Adipocyte (in vitro differentiated cells): ENCODE measurements at regions not wholly inside any gene's neighbourhood (a gene's known extent, or its start where the extent isn't known, plus 50 kb on each side); places are given as distances from the start of the nearest gene placed in this dataset.

ENCODE experiments used
- DNase-seq: peaks from one replicate; pipeline ENCODE4 v3.0.0-alpha.2; 2015; ENCODE audit warnings: low read depth
- H3K27me3 ChIP-seq: replicated peaks from 2 replicates; pipeline ENCODE4 v1.7.0; 2013; ENCODE audit warnings: mild to moderate bottlenecking, low read length, moderate library complexity; ENCODE audit not compliant: control insufficient read depth, insufficient read depth
- H3K36me3 ChIP-seq: 2 replicates; pipeline ENCODE4 v1.7.0; 2013; ENCODE audit warnings: low read length, mild to moderate bottlenecking, moderate library complexity; ENCODE audit not compliant: control insufficient read depth, insufficient read depth, severe bottlenecking
- H3K4me1 ChIP-seq: 2 replicates; pipeline ENCODE4 v1.7.0; 2013; ENCODE audit warnings: mild to moderate bottlenecking, low read length, moderate library complexity; ENCODE audit not compliant: control insufficient read depth, insufficient read depth
- H3K4me3 ChIP-seq: 2 replicates; pipeline ENCODE4 v1.7.0; 2013; ENCODE audit warnings: mild to moderate bottlenecking, low read length, moderate library complexity
- H3K9ac ChIP-seq: 2 replicates; pipeline ENCODE4 v1.7.0; 2013; ENCODE audit warnings: mild to moderate bottlenecking, low read length, moderate library complexity
- H3K9me3 ChIP-seq: 2 replicates; pipeline ENCODE4 v1.7.0; 2013; ENCODE audit warnings: mild to moderate bottlenecking, low read length, moderate library complexity; ENCODE audit not compliant: control insufficient read depth

DNA sequence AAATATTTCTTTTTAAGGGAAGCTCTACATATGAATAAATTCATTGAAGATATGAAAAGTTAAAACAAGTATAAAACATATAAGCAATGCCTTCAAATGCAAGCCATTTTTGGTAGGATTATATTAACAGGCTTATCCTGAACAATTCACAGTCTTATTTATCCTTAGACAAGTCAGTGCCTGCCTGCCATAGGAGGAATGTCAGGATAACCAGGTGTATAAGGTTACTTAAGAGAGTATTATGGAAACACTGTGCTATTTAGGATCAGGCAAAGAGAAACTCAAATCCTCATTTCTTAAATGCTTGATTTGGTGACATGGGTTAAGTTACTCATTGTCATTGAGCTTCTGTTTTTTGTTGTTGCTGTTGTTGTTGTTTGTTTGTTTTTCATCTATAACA lies 2029.9 kb upstream of the AGA start:
- DNase-seq: no peak
- no peaks in the 10 kb centered on the region for H3K27me3 ChIP-seq
- no peak overlapping the region for H3K4me3 ChIP-seq
- H3K4me1 ChIP-seq: no peaks in the 10 kb centered on the region
- H3K9ac ChIP-seq: no peak overlapping the region
- no peaks in the 10 kb centered on the region for H3K9me3 ChIP-seq
- H3K36me3 ChIP-seq: no peaks in the 10 kb centered on the region

DNA sequence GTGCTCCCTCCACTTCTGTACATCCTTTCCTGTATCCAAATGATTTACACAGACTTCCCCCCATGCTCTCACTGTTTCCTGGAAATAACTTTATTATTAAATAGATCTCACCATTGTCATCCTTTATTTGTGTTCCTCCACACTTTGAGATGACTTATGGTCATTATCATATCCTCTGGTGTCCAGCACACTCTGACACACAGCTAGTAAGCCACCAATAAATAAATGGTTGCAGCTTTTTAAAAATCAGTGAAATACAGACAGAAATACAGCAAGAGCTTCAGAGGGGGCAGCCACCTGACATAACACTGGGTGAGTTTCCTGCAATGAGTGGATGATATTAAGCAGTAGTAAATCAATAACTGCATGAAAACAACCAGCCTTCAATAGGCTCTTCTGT lies 2036.4 kb upstream of the AGA start:
- Histone ChIP-seq H3K4me3 (no peak overlapping the region), H3K36me3 (no peaks in the 10 kb centered on the region), H3K9ac (no peak overlapping the region), H3K27me3 (no peaks in the 10 kb centered on the region), H3K9me3 (no peaks in the 10 kb centered on the region), H3K4me1 (no peaks in the 10 kb centered on the region)
- no peak for DNase-seq

DNA sequence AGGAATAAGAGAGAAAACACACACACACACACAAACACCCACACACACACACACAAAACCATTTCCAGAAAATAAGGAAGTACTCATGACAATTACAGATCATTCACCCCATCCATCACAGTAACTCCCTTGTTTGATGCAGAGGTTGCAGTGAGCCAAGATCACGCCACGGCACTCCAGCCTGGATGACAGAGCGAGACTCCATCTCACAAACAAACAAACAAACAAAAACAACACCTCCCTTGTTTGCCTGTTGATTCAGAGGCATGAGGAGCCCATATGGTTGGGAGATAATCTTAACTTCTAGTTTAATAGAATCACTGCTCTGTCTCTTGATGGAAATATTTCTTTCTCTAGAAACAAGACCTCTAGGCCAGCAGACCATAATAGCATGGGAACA lies 2043.5 kb upstream of the AGA start:
- Histone ChIP-seq H3K4me3 (no peak overlapping the region), H3K4me1 (no peaks in the 10 kb centered on the region), H3K9ac (no peak overlapping the region), H3K36me3 (no peaks in the 10 kb centered on the region), H3K27me3 (no peaks in the 10 kb centered on the region), H3K9me3 (peaks cover 3% of the 10 kb centered on the region)
- DNase-seq: no peak

DNA sequence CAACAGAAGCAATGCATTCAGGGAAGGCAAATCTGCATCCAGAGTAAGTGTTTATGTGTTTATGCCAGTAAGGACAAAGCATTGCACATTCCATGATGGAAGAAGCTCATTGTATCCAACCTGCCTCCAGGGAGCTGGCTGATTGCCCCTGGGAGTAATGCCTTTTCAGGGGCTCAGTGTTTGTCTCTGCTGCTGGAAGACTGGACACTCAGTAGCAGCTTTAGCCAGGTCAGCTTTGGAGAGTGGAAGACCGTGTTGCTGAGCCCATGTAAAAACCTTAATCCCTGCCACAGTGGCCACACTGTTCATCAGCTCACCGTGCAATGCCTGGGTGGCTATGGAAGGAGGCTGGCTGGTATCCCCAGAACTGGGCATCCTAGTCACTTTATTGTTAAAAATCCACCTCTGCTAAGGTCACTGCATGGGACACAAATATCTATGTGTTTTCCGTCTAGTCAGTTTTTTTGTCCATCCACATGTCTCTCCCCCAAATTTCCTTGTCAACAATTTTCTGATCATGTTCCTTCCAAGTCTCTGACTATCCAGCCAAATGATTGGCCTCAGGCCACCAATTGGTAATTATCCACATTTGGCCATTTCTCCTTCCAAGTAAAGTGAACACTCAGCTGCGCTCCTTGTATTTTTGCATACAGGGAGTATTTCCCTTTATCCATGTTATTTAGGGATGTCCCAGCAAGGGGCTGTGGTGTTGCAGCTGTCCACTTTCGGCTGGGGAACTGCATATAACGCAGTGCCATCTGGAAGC lies 2044.5 kb upstream of the AGA start:
- no peak for DNase-seq
- Histone ChIP-seq H3K36me3 (no peaks in the 10 kb centered on the region), H3K9ac (no peak overlapping the region), H3K4me1 (no peaks in the 10 kb centered on the region), H3K27me3 (no peaks in the 10 kb centered on the region), H3K9me3 (peaks cover 3% of the 10 kb centered on the region), H3K4me3 (no peak overlapping the region)

DNA sequence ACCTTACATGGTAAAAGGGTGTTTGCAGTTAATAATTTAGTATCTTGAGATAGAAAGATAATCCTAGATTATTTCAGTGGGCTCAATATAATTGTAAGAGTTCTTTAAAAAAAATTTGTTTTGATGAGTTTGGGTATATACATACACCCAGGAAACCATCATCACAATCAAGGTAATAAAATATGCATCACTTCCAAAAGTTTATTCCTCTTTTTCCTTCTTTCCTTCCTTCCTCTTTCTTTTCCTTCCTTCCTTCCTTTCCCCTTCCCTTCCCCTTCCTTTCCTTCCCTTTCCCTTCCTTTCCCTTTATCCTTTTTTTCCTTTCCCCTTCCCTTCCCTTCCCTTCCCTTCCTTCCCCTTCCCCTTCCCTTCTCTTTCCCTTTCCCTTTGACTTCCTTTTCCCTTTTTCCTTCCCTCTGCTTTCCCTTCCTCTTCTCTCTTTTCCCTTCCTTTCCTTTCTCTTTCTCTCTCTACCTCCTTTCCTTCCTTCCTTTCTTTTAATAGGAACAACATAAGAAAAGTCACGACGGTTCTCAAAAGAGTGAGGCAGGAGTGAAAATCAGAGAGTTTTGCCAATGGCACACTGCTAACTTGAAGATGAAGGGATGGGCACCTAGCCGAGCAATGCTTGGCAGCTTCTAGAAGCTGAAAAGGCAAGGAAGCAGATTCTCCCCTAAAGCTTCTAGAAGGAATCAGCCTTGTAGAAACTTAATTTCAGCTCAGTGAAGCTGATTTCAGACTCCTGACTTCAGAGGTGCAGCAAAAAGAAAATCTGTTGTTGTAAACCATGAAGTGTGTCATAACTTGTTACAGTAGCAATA lies 2050.2 kb upstream of the AGA start:
- no peak for DNase-seq

DNA sequence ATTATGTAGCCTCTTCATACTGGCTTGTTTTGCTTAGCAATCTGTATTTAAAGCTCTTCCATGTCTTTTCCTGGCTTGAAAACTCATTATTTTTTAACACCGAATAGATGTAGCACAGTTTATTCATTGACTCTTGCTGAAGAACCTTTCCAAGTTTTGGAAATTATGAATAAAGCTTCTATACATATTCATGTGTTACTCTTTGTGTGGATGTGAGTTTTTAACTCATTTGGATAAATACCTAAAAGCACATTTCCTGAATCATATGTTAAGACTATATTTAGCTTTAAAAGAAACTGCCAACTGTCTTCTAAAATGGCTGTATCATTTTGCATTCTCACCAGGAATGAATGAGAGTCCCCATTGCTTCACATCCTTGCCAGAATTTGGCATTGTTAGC lies 2061.7 kb upstream of the AGA start:
- no peaks in the 10 kb centered on the region for H3K27me3 ChIP-seq
- H3K4me3 ChIP-seq: no peak overlapping the region
- no peaks in the 10 kb centered on the region for H3K9me3 ChIP-seq
- H3K9ac ChIP-seq: no peak overlapping the region
- no peaks in the 10 kb centered on the region for H3K36me3 ChIP-seq
- no peak for DNase-seq
- no peaks in the 10 kb centered on the region for H3K4me1 ChIP-seq

More for the DNA sequence above, 2050.2 kb upstream of the AGA start:
- Histone ChIP-seq H3K27me3 (no peaks in the 10 kb centered on the region), H3K4me3 (no peak overlapping the region), H3K4me1 (no peaks in the 10 kb centered on the region), H3K36me3 (no peaks in the 10 kb centered on the region), H3K9ac (no peak overlapping the region), H3K9me3 (peaks cover 4% of the 10 kb centered on the region)

DNA sequence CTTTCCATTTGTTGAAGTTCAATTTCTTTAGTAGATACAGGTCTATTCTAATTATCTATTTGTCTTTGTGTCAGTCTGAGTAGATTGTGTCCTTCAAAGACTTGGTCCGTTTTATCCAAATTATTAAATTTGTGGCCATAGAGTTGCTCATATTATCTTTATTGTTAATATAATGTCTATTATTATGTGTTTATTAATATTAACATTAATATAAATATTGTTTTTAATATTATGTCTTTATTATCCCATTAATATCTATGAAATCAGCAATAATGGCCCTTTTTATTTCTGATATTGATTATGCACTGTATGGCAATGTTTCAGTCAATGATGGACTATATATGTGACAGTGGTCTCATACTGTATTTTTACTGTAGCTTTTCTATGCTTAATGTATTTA lies 2067.3 kb upstream of the AGA start:
- Histone ChIP-seq H3K9ac (no peak overlapping the region), H3K4me1 (no peaks in the 10 kb centered on the region), H3K9me3 (no peaks in the 10 kb centered on the region), H3K36me3 (no peaks in the 10 kb centered on the region), H3K4me3 (no peak overlapping the region), H3K27me3 (no peaks in the 10 kb centered on the region)
- no peak for DNase-seq

DNA sequence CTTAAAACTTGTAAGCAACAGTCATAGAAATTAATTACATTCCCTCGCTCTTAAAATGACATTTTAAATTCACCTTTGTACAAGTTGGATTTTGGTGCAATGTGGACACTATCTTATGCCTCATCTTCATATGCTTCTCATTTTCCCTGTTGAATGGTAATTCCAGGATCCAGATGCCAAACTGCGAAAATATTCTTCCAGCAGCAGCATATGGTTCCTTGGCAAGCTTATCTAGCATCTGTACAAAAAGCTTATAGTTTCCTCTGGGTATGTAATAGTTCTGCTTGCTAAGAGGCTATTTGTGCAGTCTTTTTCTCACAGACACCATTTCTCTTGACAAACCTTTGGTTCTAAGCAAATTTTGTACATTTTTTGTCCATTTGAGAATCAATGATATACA lies 2079.7 kb upstream of the AGA start:
- no peaks in the 10 kb centered on the region for H3K36me3 ChIP-seq
- peak; percentile 28 for DNase-seq
- H3K4me1 ChIP-seq: no peaks in the 10 kb centered on the region
- H3K27me3 ChIP-seq: no peaks in the 10 kb centered on the region
- H3K9ac ChIP-seq: no peak overlapping the region
- no peak overlapping the region for H3K4me3 ChIP-seq
- peaks cover 7% of the 10 kb centered on the region for H3K9me3 ChIP-seq

DNA sequence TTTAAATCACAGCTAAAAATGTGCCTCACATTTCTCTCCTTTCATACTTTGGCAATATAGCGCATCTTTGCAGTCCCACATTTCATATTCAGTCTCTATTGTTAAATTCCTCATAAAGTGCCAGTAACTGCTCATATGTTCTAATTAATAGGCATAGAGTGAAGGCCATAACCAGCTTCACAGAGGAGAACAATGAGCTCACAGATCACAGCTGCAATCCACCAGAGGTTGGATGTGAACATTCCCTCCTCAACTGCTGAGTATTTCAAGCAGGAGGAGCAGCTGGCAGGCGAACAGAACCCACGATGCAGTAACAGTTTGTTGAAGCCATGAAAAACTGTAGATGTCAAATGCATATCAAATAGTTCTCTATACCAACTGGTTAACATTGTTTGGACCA lies 2088.7 kb upstream of the AGA start:
- Histone ChIP-seq H3K9ac (no peak overlapping the region), H3K36me3 (no peaks in the 10 kb centered on the region), H3K4me1 (no peaks in the 10 kb centered on the region), H3K27me3 (no peaks in the 10 kb centered on the region), H3K4me3 (no peak overlapping the region), H3K9me3 (no peaks in the 10 kb centered on the region)
- DNase-seq: no peak

DNA sequence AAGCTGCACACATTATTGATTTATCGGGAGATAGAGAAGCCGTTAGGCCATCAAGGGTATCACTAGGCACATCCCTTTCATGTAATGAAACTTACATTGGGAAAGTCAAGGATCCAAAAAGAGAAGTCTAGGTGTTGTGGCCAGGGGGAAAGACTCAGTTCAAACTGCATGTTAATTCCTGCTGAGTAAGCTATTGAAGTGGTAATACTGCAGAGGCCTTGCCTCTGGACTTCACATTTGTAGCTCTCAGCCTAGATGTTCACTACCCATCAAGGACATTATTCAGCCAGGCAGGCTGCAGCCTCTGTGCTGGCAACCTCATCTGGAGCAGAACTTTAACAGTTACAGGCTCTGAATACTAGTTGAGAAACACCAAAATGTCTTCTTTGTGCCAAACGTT lies 2094.5 kb upstream of the AGA start:
- no peaks in the 10 kb centered on the region for H3K27me3 ChIP-seq

DNA sequence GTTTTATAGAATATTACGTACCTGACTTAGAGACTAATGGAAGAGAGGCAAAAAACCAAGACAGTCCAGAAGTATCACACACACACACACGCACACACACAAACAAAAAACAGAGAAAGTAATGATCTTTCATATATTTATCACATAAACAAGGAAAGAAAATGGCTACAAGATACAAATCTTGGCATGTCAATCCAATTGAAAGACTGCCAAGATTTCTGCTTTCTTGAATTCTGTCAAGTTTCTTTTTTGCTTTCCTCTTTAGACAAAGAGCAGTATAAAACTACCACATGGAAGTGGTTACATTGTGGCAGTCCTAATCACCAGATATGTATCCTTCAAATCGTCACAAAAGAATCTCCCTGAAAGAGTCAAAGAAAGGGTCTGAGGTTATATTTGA lies 2097.4 kb upstream of the AGA start:
- Histone ChIP-seq H3K4me3 (no peak overlapping the region), H3K4me1 (no peaks in the 10 kb centered on the region), H3K9me3 (no peaks in the 10 kb centered on the region), H3K27me3 (no peaks in the 10 kb centered on the region), H3K36me3 (no peaks in the 10 kb centered on the region), H3K9ac (no peak overlapping the region)
- DNase-seq: no peak

More for the DNA sequence above, 2094.5 kb upstream of the AGA start:
- DNase-seq: no peak
- H3K9me3 ChIP-seq: no peaks in the 10 kb centered on the region
- no peak overlapping the region for H3K9ac ChIP-seq
- no peaks in the 10 kb centered on the region for H3K4me1 ChIP-seq
- H3K4me3 ChIP-seq: no peak overlapping the region
- H3K36me3 ChIP-seq: no peaks in the 10 kb centered on the region
